GM23248 (cell line): ENCODE measurements at regions not wholly inside any gene's neighbourhood (a gene's known extent, or its start where the extent isn't known, plus 50 kb on each side); places are given as distances from the start of the nearest gene placed in this dataset.

Experiments used
- DNase-seq: peaks from one replicate; pipeline ENCODE4 v3.0.0-alpha.2; 2015
- H2AFZ ChIP-seq: fragments of 200-600 bp; sonication (generic); 2 replicates; pipeline ENCODE4 v1.6.1; 2016; ENCODE audit warnings: antibody characterized with exemption
- H3F3A ChIP-seq: fragments of 200-600 bp; sonication (generic); 2 replicates; pipeline ENCODE4 v1.6.1; 2016; ENCODE audit warnings: mild to moderate bottlenecking, antibody characterized with exemption, mixed run types; ENCODE audit not compliant: insufficient read depth
- H3K27ac ChIP-seq: fragments of 200-600 bp; sonication (generic); 2 replicates; pipeline ENCODE4 v1.5.1; 2016; ENCODE audit warnings: mild to moderate bottlenecking
- H3K27me3 ChIP-seq: fragments of 200-600 bp; sonication (generic); replicated peaks from 2 replicates; pipeline ENCODE4 v1.6.1; 2016; ENCODE audit warnings: mild to moderate bottlenecking; ENCODE audit not compliant: insufficient read depth
- H3K36me3 ChIP-seq: fragments of 200-600 bp; sonication (generic); 2 replicates; pipeline ENCODE4 v1.6.1; 2016; ENCODE audit warnings: low read depth, mild to moderate bottlenecking
- H3K4me1 ChIP-seq: fragments of 200-600 bp; sonication (generic); 2 replicates; pipeline ENCODE4 v1.6.1; 2016; ENCODE audit warnings: mild to moderate bottlenecking; ENCODE audit not compliant: insufficient read depth
- H3K4me2 ChIP-seq: fragments of 200-600 bp; sonication (generic); one replicate; pipeline ENCODE4 v1.6.1; 2016; ENCODE audit warnings: mild to moderate bottlenecking; ENCODE audit not compliant: unreplicated experiment
- H3K4me3 ChIP-seq: fragments of 200-600 bp; sonication (generic); 2 replicates; pipeline ENCODE4 v1.5.1; 2016; ENCODE audit warnings: mild to moderate bottlenecking
- H3K79me2 ChIP-seq: fragments of 200-600 bp; sonication (generic); 2 replicates; pipeline ENCODE4 v1.6.1; 2016; ENCODE audit warnings: mild to moderate bottlenecking; ENCODE audit not compliant: insufficient read depth
- H3K9ac ChIP-seq: fragments of 200-600 bp; sonication (generic); 2 replicates; pipeline ENCODE4 v1.6.1; 2016; ENCODE audit warnings: mild to moderate bottlenecking
- H3K9me2 ChIP-seq: fragments of 200-600 bp; sonication (generic); 2 replicates; pipeline ENCODE4 v1.6.1; 2016; ENCODE audit warnings: mixed run types, mild to moderate bottlenecking, moderate library complexity; ENCODE audit not compliant: insufficient read depth
- H3K9me3 ChIP-seq: fragments of 200-600 bp; sonication (generic); one replicate; pipeline ENCODE4 v1.6.1; 2017; ENCODE audit warnings: low read depth
- H4K20me1 ChIP-seq: fragments of 200-600 bp; sonication (generic); 2 replicates; pipeline ENCODE4 v1.6.0; 2016; ENCODE audit not compliant: insufficient read depth
- EZH2 ChIP-seq: fragments of 200-600 bp; sonication (generic); IDR thresholded peaks from 2 replicates; pipeline ENCODE4 v1.6.1; 2018; ENCODE audit warnings: antibody characterized with exemption, mild to moderate bottlenecking; ENCODE audit not compliant: insufficient read depth, poor library complexity, severe bottlenecking
- EZH2phosphoT487 ChIP-seq: fragments of 200-600 bp; sonication (generic); IDR thresholded peaks from 2 replicates; pipeline ENCODE4 v1.6.1; 2018; ENCODE audit warnings: antibody characterized with exemption, moderate library complexity, mild to moderate bottlenecking, low read depth; ENCODE audit not compliant: insufficient read depth
- WGBS, 2 experiments: methylation state at CpG; one replicate each; pipeline ENCODE4 v1.1.6; 2015 to 2017; ENCODE audit warnings: low lambda C conversion rate in 2 of 2, low coverage in 1 of 2; ENCODE audit errors: missing lambda C conversion rate in 2 of 2; 5-methylcytosine and 5-hydroxymethylcytosine counted together
- in situ Hi-C: fragments of 300-500 bp; cut with MboI; formaldehyde crosslinking; loops from 2 replicates; pipeline ENCODE4 v1.15.0; 2020

GRCh38 chr2:153668923-153669322, 190.4 kb upstream of the RPRM start:
- H3K4me3 ChIP-seq = no peak overlapping the region
- no peaks in the 10 kb centered on the region for H3F3A ChIP-seq
- H3K4me1 ChIP-seq = no peaks in the 10 kb centered on the region
- no peak for DNase-seq
- H3K9ac ChIP-seq = no peak overlapping the region
- no peak for TF ChIP-seq EZH2phosphoT487
- no peak overlapping the region for H2AFZ ChIP-seq
- no peaks in the 10 kb centered on the region for H3K79me2 ChIP-seq
- no peak overlapping the region for H3K27ac ChIP-seq
- H3K36me3 ChIP-seq = no peaks in the 10 kb centered on the region
- no peaks in the 10 kb centered on the region for H3K9me3 ChIP-seq
- WGBS, 2 experiments = 5 to 19% methylated on average over 2 of the region's 2 CpGs
- no peaks in the 10 kb centered on the region for H3K9me2 ChIP-seq
- no peak overlapping the region for H3K4me2 ChIP-seq
- in situ Hi-C loops = no loop called here
- no peaks in the 10 kb centered on the region for H4K20me1 ChIP-seq
- no peaks in the 10 kb centered on the region for H3K27me3 ChIP-seq

- no peaks in the 10 kb centered on the region for H4K20me1 ChIP-seq
- no peaks in the 10 kb centered on the region for H3K79me2 ChIP-seq
- no peaks in the 10 kb centered on the region for H3F3A ChIP-seq
- in situ Hi-C loops = no loop called here
- WGBS, 2 experiments = 32 to 38% methylated on average over 6 of the region's 6 CpGs
- TF ChIP-seq EZH2phosphoT487 = no peak
- no peak for TF ChIP-seq EZH2
- no peak overlapping the region for H2AFZ ChIP-seq
- H3K9me2 ChIP-seq = no peaks in the 10 kb centered on the region; the same call in 1 of the 2 replicates
- DNase-seq = no peak
- H3K27me3 ChIP-seq = no peaks in the 10 kb centered on the region
- H3K36me3 ChIP-seq = no peaks in the 10 kb centered on the region
- H3K27ac ChIP-seq = no peak overlapping the region
- no peak overlapping the region for H3K9ac ChIP-seq
- no peak overlapping the region for H3K4me3 ChIP-seq
- no peaks in the 10 kb centered on the region for H3K9me3 ChIP-seq
- no peak overlapping the region for H3K4me2 ChIP-seq
- H3K4me1 ChIP-seq = no peaks in the 10 kb centered on the region
These were observed 161.6 kb upstream of the GALNT13 start for GRCh38 chr2:153710128-153710527.

- Histone ChIP-seq H3K27me3 (no peaks in the 10 kb centered on the region), H3K79me2 (no peaks in the 10 kb centered on the region), H3K36me3 (no peaks in the 10 kb centered on the region), H3K9me3 (no peaks in the 10 kb centered on the region), H2AFZ (no peak overlapping the region), H3K27ac (no peak overlapping the region), H3F3A (no peaks in the 10 kb centered on the region), H4K20me1 (no peaks in the 10 kb centered on the region), H3K9me2 (no peaks in the 10 kb centered on the region; the same call in 1 of the 2 replicates), H3K4me1 (no peaks in the 10 kb centered on the region), H3K4me2 (no peak overlapping the region), H3K9ac (no peak overlapping the region), H3K4me3 (no peak overlapping the region)
- no peak for DNase-seq
- WGBS, 2 experiments = 23 to 25% methylated on average over 2 of the region's 2 CpGs
- in situ Hi-C loops = no loop called here
- TF ChIP-seq EZH2 = no peak
- TF ChIP-seq EZH2phosphoT487 = no peak
These were observed 156.4 kb upstream of the GALNT13 start for GRCh38 chr2:153715218-153715850.

- Histone ChIP-seq H3K9me2 (no peaks in the 10 kb centered on the region), H2AFZ (no peak overlapping the region), H3K4me3 (no peak overlapping the region), H3K9ac (no peak overlapping the region), H4K20me1 (no peaks in the 10 kb centered on the region), H3F3A (no peaks in the 10 kb centered on the region), H3K4me2 (no peak overlapping the region), H3K9me3 (no peaks in the 10 kb centered on the region), H3K79me2 (no peaks in the 10 kb centered on the region), H3K27me3 (no peaks in the 10 kb centered on the region), H3K4me1 (no peaks in the 10 kb centered on the region), H3K27ac (no peak overlapping the region), H3K36me3 (no peaks in the 10 kb centered on the region)
- TF ChIP-seq EZH2 (no peak), EZH2phosphoT487 (no peak)
- WGBS, 2 experiments = 0 to 4% methylated on average over 2 of the region's 2 CpGs
- in situ Hi-C loops = no loop called here
- no peak for DNase-seq
These were observed 154.7 kb upstream of the GALNT13 start for GRCh38 chr2:153717060-153717459.

DNA sequence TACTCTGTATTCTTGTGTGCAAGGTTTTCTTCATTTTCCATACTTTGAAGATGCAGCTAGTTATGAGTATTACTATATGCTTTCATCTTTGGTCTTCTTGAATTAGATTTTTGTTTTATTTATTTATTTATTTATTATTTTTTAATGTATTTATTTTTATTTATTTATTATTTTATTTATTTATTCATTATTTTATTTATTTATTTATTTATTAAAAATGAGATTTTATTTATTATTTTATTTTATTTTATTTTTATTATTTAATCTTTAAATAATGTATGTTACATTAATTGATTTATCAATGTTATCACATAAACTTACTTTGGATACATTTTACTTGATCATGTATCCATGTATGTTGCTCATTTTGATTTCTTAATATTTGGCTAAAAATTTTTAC, 132.3 kb upstream of the GALNT13 start:
- Histone ChIP-seq H3K4me3 (no peak overlapping the region), H3K9me3 (peaks cover 4% of the 10 kb centered on the region), H3F3A (no peaks in the 10 kb centered on the region), H2AFZ (no peak overlapping the region), H3K27me3 (no peaks in the 10 kb centered on the region), H3K27ac (no peak overlapping the region), H3K4me1 (no peaks in the 10 kb centered on the region), H3K36me3 (no peaks in the 10 kb centered on the region), H3K9me2 (no peaks in the 10 kb centered on the region), H3K9ac (no peak overlapping the region), H3K79me2 (no peaks in the 10 kb centered on the region), H4K20me1 (no peaks in the 10 kb centered on the region), H3K4me2 (no peak overlapping the region)
- in situ Hi-C loops = no loop called here
- TF ChIP-seq EZH2phosphoT487 = no peak
- no peak for DNase-seq
